HG02870 (cell line): ENCODE measurements at regions not wholly inside any gene's neighbourhood (a gene's known extent, or its start where the extent isn't known, plus 50 kb on each side); places are given as distances from the start of the nearest gene placed in this dataset.

Experiments
- ATAC-seq: cut with Tn5 transposase; IDR thresholded peaks from one replicate; pipeline ENCODE4 v1.9.1; 2021; ENCODE audit warnings: mild to moderate bottlenecking, moderate library complexity; ENCODE audit not compliant: unreplicated experiment

DNA sequence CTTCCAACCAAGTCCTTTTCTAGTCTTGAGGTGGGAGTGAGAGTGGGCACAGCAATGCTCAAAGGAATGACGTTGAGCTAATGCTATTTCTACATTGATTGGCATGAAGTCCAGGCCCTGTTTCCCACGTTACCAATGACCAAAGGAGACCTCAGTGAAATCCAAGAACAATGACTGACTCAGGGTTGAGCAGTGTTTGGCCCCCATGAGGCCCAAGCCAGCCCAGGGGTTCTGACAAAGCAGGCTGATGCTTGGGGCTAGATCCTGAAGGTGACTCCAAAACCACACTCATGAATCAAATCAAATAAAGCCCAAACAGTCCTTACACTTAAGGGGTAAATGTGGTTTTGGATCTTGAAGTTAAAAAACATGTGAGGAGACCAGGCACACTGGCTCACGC lies 278.5 kb upstream of the GJB5 start:
- no peak for ATAC-seq

DNA sequence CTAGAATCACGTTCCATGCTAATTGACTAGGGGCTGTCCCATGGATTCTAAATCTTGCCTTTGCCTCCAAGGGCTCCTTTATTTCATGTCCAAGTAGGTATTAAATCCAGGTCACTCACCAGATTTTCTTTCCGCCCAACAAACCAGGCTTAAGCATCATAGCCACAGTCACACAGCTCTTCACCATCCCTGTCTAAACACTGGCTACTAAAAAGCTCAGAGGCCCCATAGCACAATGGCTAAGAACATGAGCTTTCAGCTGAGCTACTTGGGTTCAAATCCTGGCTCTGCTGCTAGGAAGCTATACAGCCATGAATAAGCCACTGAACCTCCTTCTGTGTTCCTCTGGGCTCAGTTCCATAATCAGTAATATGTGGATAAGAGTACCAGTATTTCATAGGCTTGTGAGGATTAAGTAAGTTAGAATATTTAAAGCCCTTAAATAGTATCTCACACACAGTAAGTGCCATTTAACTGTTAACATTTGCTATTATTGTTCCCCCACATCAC lies 277.2 kb upstream of the GJB5 start:
- ATAC-seq, result no peak

DNA sequence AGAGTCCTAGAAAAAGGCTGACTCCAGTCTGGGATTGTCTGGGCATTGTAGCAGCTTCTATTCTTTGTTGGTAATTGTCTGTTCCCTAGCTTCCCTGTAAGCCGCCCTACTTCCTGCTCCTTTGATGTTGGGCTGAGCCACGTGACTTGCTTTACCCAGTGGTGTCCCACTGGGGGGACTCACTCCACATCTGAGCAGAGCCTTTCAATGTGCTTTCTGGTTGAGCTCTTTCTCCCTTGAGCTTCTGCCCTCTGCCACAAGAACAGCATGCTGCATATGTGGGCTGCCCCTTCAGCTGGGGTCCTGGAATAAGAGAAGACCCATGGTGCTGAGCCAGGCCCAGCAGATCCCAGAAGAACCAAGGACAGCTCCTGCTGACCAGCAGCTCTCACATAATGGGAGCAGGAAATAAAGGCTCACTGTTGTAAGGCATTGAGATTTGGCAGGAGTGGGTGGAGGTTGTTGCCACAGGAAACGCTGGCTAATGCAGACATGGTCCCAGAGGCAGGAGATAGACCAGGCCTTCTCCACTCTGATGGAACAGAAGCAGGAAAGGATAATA lies 276.3 kb upstream of the GJB5 start:
- ATAC-seq, result no peak

DNA sequence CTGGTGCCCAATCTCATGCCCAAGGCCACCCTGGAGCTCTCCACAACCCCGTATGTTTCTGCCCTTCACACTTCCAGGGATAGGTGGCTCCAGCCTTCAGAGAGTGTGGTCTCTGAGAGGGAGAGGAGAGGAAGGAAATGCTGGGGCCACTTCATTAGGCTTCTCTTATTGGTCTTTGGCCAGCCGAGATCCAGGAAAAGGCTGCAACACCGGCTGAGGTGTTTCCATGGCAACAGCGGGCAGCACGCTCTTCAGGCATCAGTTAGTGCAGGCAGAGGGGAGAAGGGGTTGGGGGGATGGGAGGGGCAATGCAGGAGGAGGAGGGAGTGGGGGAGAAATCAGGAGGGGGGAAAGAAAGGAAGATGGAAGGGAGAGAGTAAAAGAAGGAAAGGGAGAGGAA lies 275.1 kb upstream of the GJB5 start:
- ATAC-seq, result no peak

DNA sequence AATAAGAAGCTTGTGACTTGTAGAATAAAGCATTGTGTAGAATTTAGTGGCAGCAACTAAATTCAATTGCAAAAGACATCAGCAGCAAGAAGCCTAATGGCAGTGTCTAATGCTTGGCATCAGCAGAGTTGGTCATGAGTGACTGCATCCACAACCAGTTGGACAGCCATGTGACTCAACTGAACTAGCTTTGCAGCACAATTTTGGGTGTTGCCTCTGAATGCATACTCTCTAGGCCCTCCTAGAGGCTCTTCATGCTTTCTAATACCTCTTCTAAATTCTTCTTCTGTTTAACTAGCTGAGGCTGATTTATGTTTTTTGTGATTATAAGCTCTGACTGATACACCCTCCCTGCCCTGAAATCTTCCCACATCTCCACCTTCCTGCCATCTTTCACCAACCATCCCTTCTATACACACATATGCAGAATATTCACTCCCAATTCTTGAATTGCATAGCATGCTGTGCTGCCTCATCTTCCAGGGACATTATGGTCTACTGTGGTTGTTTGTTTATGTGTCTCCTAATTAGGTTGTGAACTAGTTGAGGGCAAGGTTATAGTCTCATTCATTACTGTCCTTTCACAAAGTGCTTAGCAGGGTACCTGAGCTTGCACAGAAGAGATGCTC lies 266.7 kb upstream of the GJB5 start:
- ATAC-seq, result no peak

DNA sequence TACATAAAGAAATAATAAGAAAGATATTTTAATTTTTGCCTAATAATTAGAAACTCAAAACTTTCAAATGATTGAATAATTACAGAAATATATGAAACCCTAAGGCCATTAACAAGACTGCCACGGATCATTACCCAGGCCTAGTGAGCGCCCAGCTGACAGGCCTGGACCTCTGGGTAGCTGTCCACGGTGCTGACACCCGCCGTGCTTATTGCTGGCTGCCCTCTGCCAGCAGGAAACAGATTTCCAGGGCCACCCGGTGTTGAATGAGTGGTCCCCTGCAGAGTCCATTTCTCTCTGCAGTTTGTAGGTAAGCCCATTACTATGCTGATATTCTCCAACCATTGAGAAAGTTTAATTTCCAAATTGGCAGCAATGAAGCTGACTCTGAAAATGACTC lies 254.4 kb upstream of the GJB5 start:
- no peak for ATAC-seq

DNA sequence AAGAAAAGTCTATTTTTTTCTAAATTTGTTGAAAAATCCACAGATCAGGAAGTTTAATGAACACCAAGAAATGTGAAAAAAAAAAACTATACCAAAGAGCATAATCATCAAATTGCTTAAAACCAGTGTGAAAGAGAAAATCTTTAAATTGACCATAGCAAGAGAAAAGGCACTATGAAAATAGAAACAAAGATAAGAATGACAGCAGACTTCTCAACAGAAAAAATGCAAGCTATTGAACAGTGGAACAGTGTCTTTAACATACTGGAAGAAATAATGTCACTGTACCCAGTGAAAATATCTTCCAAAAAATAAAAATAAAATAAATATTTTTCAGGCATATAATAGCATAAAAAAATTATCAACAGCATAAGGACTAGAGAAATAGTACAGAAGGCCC lies 243.0 kb upstream of the GJB5 start:
- no peak for ATAC-seq

DNA sequence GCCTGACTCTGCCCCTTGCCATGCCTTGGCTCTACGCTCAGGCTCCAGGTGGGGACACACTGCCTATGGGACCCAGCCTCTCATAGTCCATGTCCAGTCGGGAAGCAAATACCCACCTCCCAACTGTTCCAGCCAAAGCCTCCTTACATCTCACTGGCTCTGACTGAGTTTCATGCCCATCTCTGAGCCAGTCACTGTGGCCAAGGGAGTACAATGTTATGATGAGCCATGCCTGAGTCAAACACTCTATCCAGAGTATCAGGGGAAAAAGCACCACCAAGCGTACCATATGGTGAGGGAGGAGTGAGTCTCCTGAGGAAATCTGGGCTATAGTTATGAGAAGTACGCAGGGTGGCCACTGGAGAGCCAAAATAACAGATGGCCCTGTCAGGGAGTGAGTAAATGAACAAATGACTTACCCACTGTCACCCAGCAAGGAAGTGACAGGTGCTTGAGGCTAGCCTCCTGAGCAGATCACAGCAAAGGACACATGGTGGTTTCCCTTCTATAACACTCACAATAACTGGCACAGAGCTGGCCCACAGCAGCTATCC lies 236.6 kb upstream of the GJB5 start:
- no peak for ATAC-seq

DNA sequence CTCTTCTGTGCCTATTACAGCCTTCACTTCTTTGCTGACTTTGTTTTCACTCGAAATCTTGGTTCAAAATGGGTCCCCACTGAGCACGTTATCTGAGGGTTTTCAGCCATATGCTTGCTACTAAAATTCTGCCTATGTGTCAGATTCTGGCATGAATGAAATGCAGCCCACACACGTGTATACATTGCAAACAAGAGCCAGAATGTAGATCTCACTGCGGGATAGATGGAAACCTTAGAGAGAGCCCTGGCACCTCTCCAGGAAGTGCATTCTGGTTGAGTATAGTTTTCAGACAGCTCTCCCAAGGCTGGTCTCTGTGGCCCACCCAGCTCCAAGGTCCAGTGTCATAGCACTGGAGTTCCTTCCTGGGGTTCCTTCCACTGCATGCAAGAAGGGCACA lies 234.7 kb upstream of the GJB5 start:
- ATAC-seq, result no peak

DNA sequence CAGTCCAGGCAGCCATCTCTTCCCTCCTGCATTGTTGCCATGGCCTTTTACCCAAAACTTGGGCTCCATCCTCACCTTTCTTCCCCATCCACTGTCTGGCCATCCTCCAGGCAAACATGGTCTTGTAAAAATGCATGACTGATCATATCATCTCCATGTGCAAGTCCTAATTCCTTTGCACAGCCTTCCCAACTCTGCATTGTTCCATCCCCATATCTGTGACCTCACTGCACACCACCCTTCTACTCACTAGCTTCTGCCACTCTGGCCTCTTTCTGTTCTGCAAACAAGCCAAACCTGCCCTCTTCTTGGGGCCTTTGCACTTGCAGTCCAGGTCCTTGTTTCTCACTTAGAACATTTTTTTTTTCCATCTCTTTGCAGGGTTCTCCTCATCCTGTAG lies 230.1 kb upstream of the GJB5 start:
- ATAC-seq, result no peak

DNA sequence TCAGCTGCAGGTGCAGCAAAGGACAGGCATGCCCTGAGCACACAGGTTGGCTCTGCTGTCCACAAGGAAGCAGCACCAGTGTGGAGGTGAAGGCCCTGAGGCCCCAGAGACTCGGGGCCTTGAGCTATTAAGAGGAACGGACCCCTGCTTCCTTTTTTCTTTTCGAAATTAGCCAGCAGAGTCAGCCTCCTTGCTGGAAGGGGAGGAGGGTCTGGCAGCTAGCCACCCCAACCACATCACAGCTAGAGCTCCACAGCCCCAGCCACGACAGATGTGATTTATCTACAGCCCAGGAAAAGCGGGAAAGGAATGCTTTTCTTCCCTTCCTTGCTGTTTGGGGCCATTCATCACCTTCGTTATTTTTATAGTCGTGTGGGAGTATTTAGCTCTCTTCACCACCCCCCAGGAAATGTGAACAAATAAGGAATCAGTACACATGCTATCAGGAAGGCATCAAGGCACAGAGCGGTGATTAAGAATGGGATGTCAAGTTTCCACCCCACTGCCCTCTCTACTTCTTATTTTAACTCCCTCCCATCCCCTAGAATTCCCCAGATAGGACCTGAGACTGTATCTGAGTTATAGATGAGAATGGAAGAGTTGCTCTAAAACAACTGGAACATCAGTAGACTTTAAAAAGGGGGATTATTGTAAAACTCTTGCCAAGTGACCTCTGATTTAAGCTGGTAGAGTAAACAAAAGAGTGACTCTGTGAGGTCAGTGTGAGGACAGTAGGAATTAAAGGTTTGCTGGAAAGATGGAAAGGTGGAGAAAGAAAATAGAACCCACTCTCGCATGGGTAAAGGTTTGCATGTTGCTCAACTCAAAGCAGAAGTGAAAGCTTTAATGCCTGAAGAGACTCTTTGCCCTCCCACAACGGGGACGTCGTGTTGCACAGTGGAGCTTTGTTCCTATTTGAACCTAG lies 224.7 kb upstream of the GJB5 start:
- no peak for ATAC-seq

DNA sequence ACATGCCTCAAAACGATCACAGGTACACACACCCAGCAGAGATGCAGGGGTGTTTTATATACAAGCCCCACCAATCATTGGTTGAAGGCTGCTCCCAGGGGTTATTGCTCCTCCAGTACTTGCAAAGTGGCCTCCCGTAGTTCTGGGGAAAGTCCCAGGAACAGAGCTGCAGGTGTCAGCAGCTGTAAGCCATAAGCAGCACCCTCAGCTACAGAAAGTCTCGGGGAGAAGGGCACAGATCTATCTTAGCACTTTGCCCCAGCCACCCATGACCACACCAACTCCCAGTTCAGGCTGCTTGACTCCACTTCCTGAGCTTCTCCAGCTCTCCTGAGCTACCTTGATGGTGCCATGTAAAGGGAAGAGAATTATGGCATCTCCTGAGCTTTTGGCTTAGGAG lies 222.7 kb upstream of the GJB5 start:
- peak; percentile 59 for ATAC-seq

DNA sequence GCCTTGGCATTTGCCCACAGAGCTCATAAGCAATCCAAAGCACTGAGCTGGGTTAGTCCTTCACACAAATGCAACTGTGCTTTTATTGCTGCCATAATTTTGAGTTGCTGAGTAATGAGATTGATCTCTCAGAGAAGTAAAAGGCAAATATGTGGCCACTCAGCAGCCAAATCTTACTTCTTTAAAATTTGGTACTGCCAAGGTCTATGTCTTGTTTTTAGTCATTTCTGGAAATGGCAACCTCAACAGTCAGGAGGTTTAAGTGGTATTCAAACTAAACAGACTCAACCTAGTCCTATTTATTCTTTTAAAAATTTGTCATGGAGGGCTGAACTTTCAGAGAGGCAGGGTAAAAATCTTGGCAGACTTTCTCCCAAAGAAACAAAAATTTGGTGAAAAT lies 216.4 kb upstream of the GJB5 start:
- ATAC-seq, result no peak

DNA sequence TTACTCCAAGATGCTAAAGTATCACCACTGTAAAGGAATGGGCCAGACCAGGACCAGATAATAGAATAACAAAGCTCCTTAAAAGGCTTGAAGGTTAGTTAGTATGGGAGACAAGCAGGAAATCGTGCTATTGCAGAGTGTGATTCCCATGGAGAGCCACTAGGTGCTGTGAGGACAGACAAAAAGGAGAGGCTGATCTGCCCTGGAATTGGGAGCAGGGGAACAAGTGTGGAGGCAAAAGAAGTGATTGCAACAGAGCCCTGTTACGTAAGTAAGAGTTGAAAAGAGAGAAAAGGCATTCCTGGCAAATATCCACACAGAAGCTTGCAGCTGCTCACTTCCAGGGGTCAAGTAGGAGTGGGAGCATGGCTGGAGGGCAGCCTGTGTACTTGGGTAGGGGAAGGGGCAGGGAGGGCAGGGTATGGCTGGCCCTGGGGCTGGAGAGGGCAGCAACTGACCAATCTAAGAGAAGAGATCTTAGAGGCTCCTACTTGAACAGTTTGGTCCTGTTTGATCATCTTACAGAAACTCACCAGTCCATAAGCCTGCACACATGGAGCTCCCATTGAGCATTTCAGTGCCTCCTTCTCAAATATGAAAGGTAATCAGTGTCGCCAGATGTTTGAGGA lies 207.7 kb upstream of the GJB5 start:
- ATAC-seq, result no peak

DNA sequence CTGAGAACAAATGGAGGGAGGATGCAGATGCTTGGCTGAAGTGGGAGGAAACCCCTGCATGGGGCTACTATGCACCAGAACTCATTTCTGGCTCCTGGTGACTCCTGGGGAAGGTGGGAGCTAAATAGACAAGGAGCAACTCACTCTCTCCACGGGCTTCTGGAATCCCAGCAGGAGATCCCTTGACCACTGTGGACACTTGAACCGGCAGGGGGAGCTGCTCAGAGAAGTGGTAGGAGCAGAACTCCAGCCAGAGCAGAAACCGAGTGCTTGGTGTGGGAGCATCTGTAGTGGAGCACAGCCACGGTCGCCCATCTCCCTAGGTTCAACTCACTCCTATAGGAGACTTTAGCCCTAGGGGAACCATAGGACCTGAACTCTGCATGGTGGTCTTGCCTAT lies 205.6 kb upstream of the GJB5 start:
- no peak for ATAC-seq

DNA sequence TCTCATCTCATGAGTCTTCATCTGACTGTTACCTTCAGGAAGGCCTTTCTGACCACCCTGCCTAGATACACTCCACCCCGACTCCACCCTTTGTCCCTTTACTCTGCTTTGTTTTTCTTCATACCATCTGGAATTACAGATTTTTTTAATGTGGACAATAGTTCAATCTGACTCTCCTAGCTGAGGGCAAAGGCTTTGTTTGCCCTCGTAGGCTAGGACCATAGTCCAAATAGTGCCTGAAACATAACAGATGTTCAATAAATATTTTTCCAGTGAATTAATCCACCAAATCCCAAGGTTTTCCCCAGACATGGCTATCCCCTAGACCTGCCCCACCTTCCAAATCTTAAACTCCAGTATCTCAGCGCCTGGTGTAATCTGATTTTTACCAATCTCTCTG lies 176.5 kb upstream of the GJB5 start:
- ATAC-seq, result no peak

DNA sequence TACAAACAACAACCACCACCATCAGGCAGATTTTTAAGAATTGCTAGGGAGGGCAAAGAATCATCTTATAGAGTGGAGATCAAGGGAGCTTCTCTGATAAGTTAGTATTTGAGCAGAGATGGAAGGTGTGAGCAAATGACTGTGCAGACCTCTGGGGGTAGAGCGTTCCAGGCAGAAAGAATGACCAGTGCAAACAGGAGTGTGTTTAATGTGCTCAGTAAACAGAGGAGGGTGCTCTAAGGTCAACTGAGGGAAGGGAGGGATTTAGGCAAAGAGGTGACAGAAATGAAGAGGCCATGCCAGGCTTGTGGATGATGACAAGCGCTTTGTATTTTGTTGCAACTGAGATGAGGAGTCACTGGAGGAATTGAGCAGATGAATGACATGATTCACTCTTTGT lies 172.5 kb upstream of the GJB5 start:
- no peak for ATAC-seq

DNA sequence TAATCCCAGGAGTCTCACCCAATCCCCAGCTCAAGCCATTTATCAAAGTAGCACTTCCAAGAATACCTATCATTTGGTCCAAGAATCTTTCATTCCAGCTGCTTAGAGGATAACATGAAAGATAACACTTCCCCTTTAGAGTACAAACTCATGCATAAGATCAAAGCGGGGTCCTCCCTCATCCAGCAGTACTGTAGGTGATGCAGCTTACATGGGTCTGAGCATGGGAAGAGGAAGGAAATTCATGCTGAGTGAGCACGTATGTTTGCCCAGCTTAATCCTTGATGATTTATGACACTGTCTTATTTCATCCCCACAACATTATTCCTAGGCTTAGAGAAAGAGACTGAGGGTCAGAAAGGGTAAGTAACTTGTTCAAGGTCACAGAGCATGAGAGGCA lies 167.1 kb upstream of the GJB5 start:
- no peak for ATAC-seq

DNA sequence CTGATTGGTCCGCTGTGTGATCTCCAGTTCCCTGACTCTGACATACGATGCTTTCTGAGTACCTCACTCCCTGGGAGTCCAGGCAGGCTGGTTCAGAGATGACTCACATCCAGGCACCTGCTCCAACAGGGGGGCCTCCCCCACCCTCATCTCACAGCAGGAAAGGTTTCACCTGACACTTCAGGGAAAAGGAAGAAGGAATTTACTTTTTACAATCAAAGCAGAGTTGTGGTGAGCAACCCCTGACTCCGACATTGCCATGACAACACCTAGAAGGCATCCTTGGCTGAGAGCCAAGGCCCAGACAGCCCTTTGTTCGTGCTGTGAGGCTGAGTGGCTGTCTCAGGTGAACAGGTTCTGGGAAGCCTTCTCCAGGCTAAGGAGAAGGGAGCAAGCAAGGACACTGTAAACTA lies 164.6 kb upstream of the GJB5 start:
- no peak for ATAC-seq

DNA sequence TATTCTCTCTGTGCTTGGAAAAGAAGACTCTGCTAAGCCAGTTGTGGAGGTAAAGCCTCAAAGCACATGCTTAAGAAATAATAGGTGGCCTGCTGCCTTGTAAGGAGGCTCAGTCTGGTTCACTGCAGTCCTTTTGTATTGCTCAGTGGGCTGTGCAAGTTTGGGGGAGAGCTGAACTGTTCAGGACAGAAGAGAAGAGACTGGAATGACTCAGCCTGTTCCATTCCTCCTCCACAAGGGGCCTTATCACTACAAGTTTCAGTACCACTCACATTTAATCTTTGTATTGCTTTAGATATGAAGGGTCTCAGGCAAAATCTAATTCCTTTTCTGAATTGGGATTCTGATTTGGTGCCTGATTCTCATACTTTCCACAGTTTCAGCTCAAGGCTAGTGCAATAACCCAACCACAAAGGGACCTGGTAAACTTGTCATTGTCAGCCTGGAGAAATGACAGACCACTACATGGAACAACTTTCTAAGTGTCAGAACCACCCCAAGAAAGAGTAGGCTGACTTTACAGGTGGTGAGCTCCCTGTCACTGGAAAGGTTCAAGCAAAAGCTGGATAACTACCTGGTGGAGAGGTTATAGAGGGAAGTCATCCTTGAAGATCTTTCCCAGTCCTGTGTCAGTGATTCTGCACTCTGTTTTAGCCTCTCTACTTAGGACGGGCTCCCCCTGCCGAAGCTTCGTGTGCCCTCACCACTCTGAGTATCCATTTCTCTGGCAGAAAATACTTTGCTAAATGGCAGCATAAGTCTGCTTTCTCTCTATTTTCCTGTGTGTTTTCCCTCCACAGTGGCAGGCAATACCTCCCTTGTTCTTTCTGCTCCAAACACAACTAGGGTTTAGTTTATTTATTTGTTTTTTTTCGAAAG lies 162.9 kb upstream of the GJB5 start:
- no peak for ATAC-seq
